Type B pancreatic cell (in vitro differentiated cells): ENCODE measurements at regions not wholly inside any gene's neighbourhood (a gene's known extent, or its start where the extent isn't known, plus 50 kb on each side); places are given as distances from the start of the nearest gene placed in this dataset.
A peak's percentile ranks its signal among the peaks of the same experiment; 100 is the strongest.
"Not testable (repeated sequence)": the region's sequence is repeated elsewhere in the genome, so short reads cannot be mapped to it uniquely, and the experiment has no call there.

Experiments
- DNase-seq: peaks from one replicate; pipeline ENCODE4 v3.0.0; 2021; ENCODE audit warnings: mixed read lengths; ENCODE audit not compliant: unreplicated experiment; ENCODE audit errors: extremely low spot score
- H3K27ac Mint-ChIP-seq: 2 replicates; pipeline ENCODE4 v1.8.0; 2021; ENCODE audit warnings: mild to moderate bottlenecking, mixed read lengths
- H3K27me3 Mint-ChIP-seq: 2 replicates; pipeline ENCODE4 v1.8.0; 2021; ENCODE audit warnings: mixed read lengths
- H3K36me3 Mint-ChIP-seq: 2 replicates; pipeline ENCODE4 v1.8.0; 2021; ENCODE audit warnings: mixed read lengths
- H3K4me1 Mint-ChIP-seq: one replicate; pipeline ENCODE4 v1.8.0; 2021; ENCODE audit warnings: mixed read lengths; ENCODE audit not compliant: unreplicated experiment
- H3K4me3 Mint-ChIP-seq: 2 replicates; pipeline ENCODE4 v1.8.0; 2021; ENCODE audit warnings: mild to moderate bottlenecking, mixed read lengths
- H3K9me3 Mint-ChIP-seq: 2 replicates; pipeline ENCODE4 v1.8.0; 2021; ENCODE audit warnings: mixed read lengths
- TF ChIP-seq, protein P1 (sequence below): fragments of 200-600 bp; sonication (generic); conservative IDR thresholded peaks from 2 replicates; pipeline ENCODE4 v1.5.0; 2021; ENCODE audit warnings: antibody characterized with exemption, mild to moderate bottlenecking

DNA sequence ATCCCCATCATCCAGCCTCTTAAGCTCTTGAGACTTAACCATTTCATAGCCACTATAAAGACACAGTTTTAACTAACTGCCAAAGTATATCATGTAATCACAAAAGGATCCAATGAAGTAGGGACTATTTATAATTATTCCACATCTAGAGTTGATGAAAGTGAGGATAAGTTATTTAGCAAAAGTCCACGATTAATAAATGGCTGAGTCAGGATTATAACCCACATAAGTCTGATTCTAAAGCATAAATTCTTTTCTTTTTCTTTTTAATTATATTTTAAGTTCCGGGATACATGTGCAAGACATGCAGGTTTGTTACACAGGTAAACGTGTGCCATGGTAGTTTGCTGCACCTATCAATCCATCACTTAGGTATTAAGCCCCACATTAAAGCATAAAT lies 166.1 kb downstream of the PPP1R3A start:
- TF ChIP-seq, protein P1, sequence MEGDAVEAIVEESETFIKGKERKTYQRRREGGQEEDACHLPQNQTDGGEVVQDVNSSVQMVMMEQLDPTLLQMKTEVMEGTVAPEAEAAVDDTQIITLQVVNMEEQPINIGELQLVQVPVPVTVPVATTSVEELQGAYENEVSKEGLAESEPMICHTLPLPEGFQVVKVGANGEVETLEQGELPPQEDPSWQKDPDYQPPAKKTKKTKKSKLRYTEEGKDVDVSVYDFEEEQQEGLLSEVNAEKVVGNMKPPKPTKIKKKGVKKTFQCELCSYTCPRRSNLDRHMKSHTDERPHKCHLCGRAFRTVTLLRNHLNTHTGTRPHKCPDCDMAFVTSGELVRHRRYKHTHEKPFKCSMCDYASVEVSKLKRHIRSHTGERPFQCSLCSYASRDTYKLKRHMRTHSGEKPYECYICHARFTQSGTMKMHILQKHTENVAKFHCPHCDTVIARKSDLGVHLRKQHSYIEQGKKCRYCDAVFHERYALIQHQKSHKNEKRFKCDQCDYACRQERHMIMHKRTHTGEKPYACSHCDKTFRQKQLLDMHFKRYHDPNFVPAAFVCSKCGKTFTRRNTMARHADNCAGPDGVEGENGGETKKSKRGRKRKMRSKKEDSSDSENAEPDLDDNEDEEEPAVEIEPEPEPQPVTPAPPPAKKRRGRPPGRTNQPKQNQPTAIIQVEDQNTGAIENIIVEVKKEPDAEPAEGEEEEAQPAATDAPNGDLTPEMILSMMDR: no peak
- no peaks in the 10 kb centered on the region for H3K4me1 Mint-ChIP-seq
- no peaks in the 10 kb centered on the region for H3K27me3 Mint-ChIP-seq
- H3K27ac Mint-ChIP-seq: no peak overlapping the region
- no peak for DNase-seq
- H3K36me3 Mint-ChIP-seq: no peaks in the 10 kb centered on the region
- H3K4me3 Mint-ChIP-seq: no peak overlapping the region
- H3K9me3 Mint-ChIP-seq: no peaks in the 10 kb centered on the region

DNA sequence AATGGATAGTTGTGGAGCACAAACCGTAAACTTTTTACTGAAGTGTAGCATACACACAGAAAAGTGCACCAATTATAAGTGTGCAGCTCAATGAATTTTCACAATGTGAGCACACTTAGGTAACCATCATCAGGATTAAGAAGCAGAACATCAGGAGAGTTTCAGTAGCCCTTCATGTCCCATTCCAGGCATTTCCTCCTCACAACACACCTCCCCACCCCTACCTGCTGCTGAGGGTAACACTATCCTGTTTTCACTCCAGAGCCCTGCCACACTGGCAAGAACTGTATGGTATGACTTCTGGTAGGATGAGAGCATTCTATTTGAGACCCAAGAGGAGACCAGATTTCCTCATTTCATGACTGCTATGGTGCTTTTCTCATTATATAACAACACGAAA lies 166.5 kb downstream of the PPP1R3A start:
- TF ChIP-seq, protein P1: no peak
- Mint-ChIP-seq H3K4me3 (no peak overlapping the region), H3K27ac (no peak overlapping the region), H3K9me3 (no peaks in the 10 kb centered on the region), H3K27me3 (no peaks in the 10 kb centered on the region), H3K4me1 (no peaks in the 10 kb centered on the region), H3K36me3 (no peaks in the 10 kb centered on the region)
- no peak for DNase-seq

DNA sequence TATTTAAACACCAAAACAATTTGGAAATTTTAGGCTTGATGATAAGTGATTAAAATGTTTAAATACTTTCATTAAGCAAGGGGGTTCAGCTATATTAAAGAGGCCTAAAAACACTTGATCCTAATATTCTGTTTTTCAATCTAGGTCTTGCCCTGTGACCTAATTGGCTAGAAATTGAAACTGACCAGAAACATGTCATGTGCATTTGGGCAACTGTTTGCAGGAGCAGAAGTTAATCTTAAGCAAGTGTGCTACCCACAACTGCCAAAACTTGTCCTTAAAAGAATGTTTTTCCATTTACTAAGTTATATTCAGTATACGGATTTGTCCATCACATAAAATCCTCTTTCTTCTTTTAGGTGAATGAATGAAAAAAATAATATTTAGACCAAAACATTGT lies 167.3 kb downstream of the PPP1R3A start:
- H3K4me1 Mint-ChIP-seq: no peaks in the 10 kb centered on the region
- TF ChIP-seq, protein P1: no peak
- no peaks in the 10 kb centered on the region for H3K27me3 Mint-ChIP-seq
- H3K36me3 Mint-ChIP-seq: no peaks in the 10 kb centered on the region
- no peak for DNase-seq
- H3K9me3 Mint-ChIP-seq: no peaks in the 10 kb centered on the region
- H3K27ac Mint-ChIP-seq: no peak overlapping the region
- no peak overlapping the region for H3K4me3 Mint-ChIP-seq

DNA sequence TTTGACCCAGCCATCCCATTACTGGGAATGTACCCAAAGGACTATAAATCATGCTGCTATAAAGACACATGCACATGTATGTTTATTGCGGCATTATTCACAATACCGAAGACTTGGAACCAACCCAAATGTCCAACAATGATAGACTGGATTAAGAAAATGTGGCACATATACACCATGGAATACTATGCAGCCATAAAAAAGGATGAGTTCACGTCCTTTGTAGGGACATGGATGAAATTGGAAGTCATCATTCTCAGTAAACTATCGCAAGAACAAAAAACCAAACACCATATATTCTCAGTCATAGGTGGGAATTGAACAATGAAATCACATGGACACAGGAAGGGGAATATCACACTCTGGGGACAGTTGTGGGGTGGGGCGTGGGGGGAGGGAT lies 170.4 kb downstream of the PPP1R3A start:
- H3K27me3 Mint-ChIP-seq, H3K4me3 Mint-ChIP-seq: not testable (repeated sequence)

DNA sequence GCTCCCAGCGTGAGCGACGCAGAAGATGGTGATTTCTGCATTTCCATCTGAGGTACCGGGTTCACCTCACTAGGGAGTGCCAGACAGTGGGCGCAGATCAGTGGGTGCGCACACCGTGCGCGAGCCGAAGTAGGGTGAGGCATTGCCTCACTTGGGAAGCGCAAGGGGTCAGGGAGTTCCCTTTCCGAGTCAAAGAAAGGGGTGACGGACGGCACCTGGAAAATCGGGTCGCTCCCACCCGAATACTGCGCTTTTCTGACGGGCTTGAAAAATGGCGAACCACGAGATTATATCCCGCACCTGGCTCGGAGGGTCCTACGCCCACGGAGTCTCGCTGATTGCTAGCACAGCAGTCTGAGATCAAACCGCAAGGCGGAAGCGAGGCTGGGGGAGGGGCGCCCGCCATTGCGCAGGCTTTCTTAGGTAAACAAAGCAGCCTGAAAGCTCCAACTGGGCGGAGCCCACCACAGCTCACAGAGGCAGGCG lies 175.8 kb downstream of the PPP1R3A start:
- H3K4me3 Mint-ChIP-seq: peak overlapping the region; percentile 67
- H3K4me1 Mint-ChIP-seq, H3K9me3 Mint-ChIP-seq, H3K36me3 Mint-ChIP-seq, H3K27me3 Mint-ChIP-seq, DNase-seq: not testable (repeated sequence)
- peak overlapping the region; percentile 59 for H3K27ac Mint-ChIP-seq

More for the DNA sequence above, 170.4 kb downstream of the PPP1R3A start:
- not testable (repeated sequence) for H3K4me1 Mint-ChIP-seq, H3K36me3 Mint-ChIP-seq, H3K9me3 Mint-ChIP-seq, DNase-seq, H3K27ac Mint-ChIP-seq

DNA sequence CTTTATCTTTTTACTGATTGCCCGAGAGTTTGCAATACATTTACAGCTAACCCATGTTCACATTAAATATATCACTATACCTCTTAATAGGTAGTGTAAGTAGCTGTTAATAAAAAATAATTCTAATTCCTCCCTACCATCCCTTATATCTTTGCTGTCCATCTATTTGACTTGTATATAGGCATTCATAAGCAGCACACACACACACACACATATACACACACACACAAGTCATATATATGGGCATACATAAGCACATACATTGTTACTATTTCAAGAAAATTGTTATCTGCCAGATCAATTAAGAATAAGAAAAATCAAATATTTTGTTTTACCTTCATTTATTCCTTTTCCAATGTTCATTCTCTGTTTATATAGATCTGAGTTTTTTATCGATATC lies 176.4 kb downstream of the PPP1R3A start:
- Mint-ChIP-seq H3K27ac (no peak overlapping the region), H3K36me3 (no peaks in the 10 kb centered on the region), H3K9me3 (peaks cover 5% of the 10 kb centered on the region), H3K4me3 (peak overlapping the region; percentile 4), H3K27me3 (no peaks in the 10 kb centered on the region), H3K4me1 (no peaks in the 10 kb centered on the region)
- DNase-seq: no peak
- TF ChIP-seq, protein P1: no peak

DNA sequence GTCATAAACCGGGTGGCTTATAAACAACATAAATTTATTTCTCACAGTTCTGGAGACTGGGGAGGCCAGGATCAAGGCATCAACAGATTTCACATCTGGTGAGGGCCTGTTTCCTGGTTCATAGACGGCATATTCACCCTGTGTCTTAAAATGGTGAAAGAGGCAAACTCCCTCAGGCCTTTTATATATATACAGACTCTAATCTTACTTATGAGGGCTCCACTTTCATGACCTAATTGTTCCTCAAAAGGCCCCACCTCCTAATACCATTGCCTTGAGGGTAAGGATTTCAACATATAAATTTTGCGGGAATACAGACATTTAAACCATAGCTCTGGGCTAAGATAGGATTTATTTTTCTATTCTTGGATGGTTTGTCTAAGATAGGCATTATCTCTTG lies 187.2 kb downstream of the PPP1R3A start:
- Mint-ChIP-seq H3K36me3 (no peaks in the 10 kb centered on the region), H3K9me3 (no peaks in the 10 kb centered on the region), H3K4me3 (no peak overlapping the region), H3K27me3 (no peaks in the 10 kb centered on the region), H3K4me1 (no peaks in the 10 kb centered on the region), H3K27ac (no peak overlapping the region)
- TF ChIP-seq, protein P1: no peak
- DNase-seq: no peak
